GM12873 (cell line): ENCODE measurements at regions not wholly inside any gene's neighbourhood (a gene's known extent, or its start where the extent isn't known, plus 50 kb on each side); places are given as distances from the start of the nearest gene placed in this dataset.

Experiments
- TF ChIP-seq, protein P1 (sequence below): IDR thresholded peaks from 2 replicates; pipeline ENCODE4 v1.5.1; 2012; ENCODE audit warnings: low read depth, mild to moderate bottlenecking, moderate library complexity, low read length, control low read depth; ENCODE audit not compliant: insufficient read depth; ENCODE audit errors: missing control alignments

DNA sequence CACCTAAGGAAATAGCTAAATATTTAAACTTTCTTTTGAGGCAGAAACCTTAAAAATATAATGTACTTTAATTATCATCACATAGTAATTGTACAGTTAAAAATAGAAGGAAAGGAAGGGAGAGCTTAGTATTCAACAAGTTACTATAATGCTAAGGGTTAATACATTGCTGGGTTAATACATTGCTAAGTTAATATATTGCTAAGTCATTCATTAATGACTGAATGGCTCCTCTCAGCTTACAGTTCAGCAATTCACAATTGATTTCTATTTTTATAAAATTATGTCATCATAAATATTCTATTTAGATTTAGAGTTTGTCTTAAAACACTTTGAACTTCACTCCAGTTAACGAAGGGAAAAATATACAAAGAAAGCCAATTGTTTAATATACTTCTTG is 207.9 kb downstream of the BMP4 start:
- TF ChIP-seq, protein P1, sequence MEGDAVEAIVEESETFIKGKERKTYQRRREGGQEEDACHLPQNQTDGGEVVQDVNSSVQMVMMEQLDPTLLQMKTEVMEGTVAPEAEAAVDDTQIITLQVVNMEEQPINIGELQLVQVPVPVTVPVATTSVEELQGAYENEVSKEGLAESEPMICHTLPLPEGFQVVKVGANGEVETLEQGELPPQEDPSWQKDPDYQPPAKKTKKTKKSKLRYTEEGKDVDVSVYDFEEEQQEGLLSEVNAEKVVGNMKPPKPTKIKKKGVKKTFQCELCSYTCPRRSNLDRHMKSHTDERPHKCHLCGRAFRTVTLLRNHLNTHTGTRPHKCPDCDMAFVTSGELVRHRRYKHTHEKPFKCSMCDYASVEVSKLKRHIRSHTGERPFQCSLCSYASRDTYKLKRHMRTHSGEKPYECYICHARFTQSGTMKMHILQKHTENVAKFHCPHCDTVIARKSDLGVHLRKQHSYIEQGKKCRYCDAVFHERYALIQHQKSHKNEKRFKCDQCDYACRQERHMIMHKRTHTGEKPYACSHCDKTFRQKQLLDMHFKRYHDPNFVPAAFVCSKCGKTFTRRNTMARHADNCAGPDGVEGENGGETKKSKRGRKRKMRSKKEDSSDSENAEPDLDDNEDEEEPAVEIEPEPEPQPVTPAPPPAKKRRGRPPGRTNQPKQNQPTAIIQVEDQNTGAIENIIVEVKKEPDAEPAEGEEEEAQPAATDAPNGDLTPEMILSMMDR, result no peak

DNA sequence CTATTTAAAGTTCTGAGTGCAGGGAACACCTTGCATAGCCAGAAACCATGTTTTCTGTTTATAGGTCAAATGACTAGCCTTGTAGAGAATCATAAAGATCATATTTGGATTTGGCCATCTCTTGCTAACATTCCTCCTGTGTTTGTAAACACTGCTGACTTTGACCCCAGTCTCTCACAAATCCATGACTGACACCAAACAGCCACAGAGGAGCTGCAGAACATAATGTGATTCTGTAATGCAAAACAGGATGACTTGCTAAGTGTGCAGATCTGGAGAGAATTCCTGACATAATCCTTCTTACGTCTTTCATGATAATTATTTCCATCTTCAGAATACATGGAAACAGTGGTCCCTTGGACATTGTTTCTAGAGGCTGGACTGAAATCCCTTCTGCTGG is 211.8 kb downstream of the BMP4 start:
- TF ChIP-seq, protein P1, result no peak

DNA sequence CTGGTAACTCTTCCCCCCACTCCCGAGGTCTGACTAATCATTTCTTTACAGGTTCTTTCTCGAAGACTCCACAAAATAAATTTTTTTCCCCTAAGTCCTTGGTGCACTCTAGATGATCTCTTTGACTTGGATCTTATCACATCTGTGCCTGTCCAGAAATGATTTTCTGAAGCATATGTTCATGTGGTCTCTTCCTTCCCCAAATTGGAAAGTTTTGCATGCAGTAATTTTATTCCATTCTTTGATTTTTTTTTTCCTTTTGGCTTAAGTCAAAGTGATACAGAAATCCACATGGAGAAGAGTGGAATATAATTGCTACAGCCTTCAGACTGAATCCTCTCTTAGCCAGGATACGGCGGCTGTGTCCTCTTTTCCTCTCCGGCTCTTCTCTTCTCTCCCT is 213.3 kb downstream of the BMP4 start:
- TF ChIP-seq, protein P1, result no peak

DNA sequence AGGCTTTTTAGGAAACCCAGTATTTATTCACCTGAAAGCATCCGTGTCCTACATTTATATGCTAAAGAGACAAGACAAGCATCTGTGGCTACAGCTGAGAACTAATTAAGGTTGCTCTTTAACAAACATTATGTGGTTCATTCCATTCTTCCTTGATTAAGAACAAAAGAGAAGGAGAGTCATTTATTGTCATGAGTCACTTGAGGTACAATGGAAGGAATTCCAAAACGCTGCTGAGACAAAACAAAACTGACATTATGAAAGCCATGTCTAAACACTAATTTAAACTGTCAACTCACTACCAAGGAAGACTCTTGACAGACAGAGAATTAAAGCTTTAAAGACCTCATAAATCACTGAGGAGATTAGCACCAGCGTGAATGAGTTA is 214.4 kb downstream of the BMP4 start:
- TF ChIP-seq, protein P1, result no peak

DNA sequence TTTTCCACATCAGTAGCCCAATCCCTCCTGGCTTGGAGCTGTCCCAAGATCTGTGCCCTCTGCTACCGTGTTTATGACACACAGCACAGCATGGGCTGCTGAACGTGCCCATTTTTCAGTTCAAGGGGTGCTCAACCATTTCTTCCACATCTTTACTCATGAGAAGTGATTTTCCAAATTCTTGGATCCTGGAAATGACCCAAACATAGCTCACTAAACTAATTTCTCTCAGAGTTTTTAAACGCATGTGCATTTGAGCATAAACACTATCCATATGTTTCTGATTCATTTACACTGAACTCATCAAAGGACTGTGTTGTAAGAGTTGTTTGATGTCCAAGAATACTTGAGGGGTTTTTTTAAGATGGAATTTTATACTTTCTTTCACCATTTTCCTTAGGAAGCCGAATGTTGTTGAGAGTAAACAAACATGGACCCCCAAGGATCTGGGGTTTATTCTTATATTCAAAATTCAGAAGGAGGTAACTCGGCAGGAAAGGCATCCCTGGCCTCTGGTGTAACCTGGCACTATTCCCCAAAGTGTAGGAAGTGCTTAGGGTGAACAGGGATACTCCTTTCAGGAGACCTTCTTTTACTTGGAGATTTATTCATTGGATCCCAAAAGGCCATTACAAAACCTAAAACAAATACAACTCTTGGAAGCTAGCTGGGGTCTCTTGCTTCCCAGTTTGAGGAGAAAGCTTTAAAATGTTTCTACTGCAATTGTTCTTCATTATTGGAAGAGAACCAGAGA is 215.0 kb downstream of the BMP4 start:
- TF ChIP-seq, protein P1, result no peak

DNA sequence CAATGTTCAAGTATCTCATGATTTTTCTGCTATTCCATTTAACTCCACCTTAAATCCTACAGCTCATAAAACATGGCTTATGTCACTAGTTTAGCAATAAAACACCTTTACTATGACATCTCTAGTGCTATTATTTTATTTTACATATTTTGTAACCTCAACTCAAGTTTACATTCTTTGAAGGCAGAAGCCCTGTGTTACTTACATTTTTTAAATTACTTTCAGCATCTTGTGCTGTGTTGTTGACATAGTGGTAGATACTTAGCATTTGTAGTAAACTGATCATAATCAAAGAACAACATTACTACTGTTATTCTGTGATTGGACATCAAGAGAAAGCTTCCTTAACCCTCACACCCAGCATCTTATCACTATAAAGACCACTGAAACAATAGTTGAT is 216.1 kb downstream of the BMP4 start:
- TF ChIP-seq, protein P1, result no peak

DNA sequence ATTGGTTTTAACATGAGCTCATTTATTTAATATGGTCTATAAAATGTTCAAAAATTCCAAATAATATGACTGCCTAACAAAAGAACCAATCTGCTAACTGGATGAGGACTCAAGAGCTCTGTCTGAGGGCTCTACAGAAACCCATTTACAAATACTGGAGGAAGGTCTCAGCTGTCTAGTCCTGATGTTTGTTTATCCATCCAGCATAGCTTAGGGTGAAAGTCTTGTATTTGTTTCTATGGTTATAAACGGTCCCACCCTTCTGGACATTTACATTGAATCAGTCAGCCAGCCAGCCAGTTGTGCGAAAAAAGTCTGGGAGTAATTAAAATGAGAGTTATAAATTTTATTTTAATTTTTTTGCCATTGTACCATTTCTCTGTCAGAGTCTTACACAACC is 220.7 kb downstream of the BMP4 start:
- TF ChIP-seq, protein P1, result no peak
